Fibroblast of villous mesenchyme (primary cell): ENCODE measurements at regions not wholly inside any gene's neighbourhood (a gene's known extent, or its start where the extent isn't known, plus 50 kb on each side); places are given as distances from the start of the nearest gene placed in this dataset.

Experiments used
- DNase-seq: peaks from one replicate; pipeline ENCODE4 v3.0.0-alpha.2; 2010; ENCODE audit warnings: low read depth
- H3K4me3 ChIP-seq: 2 replicates; pipeline ENCODE4 v1.5.1; 2011; ENCODE audit warnings: low read depth, mild to moderate bottlenecking, low read length
- CTCF ChIP-seq: IDR thresholded peaks from 2 replicates; pipeline ENCODE4 v1.5.1; 2012; ENCODE audit warnings: low read depth, mild to moderate bottlenecking, low read length; ENCODE audit not compliant: insufficient read depth

GRCh38 chr1:94654031-94654430, 112.5 kb upstream of the F3 start:
- no peak for TF ChIP-seq CTCF
- no peak overlapping the region for H3K4me3 ChIP-seq
- peak; percentile 66 for DNase-seq

- no peak for DNase-seq
- no peak overlapping the region for H3K4me3 ChIP-seq
- TF ChIP-seq CTCF = no peak
Measured at GRCh38 chr1:94653454-94653853, 111.9 kb upstream of the F3 start.

- no peak for DNase-seq
- H3K4me3 ChIP-seq = no peak overlapping the region
- TF ChIP-seq CTCF = no peak
Measured at GRCh38 chr1:94651076-94651475, 109.5 kb upstream of the F3 start.

- DNase-seq = no peak
- H3K4me3 ChIP-seq = no peak overlapping the region
- TF ChIP-seq CTCF = no peak
Measured at GRCh38 chr1:94650301-94650700, 108.7 kb upstream of the F3 start.

GRCh38 chr1:94648225-94649007, 106.9 kb upstream of the F3 start:
- no peak overlapping the region for H3K4me3 ChIP-seq
- TF ChIP-seq CTCF = no peak
- DNase-seq = peak; percentile 100

GRCh38 chr1:94646786-94647555, 105.4 kb upstream of the F3 start:
- TF ChIP-seq CTCF = no peak
- no peak overlapping the region for H3K4me3 ChIP-seq
- peak; percentile 66 for DNase-seq
